MM.1S (cell line): ENCODE measurements at regions not wholly inside any gene's neighbourhood (a gene's known extent, or its start where the extent isn't known, plus 50 kb on each side); places are given as distances from the start of the nearest gene placed in this dataset.

ENCODE experiments used
- EZH2 ChIP-seq: fragments of 300-600 bp; sonication (generic); optimal IDR thresholded peaks from 2 replicates; pipeline ENCODE3; 2017; ENCODE audit warnings: low read depth, mild to moderate bottlenecking, antibody characterized with exemption, low read length, mixed read lengths
- EZH2phosphoT487 ChIP-seq: fragments of 300-600 bp; sonication (generic); IDR thresholded peaks from 2 replicates; pipeline ENCODE4 v1.6.1; 2018; ENCODE audit warnings: antibody characterized with exemption, low read length
- TF ChIP-seq, protein P1 (sequence below): fragments of 300-600 bp; sonication (generic); IDR thresholded peaks from 2 replicates; pipeline ENCODE4 v1.5.1; 2016; ENCODE audit warnings: antibody characterized with exemption, low read length, mixed read lengths

DNA sequence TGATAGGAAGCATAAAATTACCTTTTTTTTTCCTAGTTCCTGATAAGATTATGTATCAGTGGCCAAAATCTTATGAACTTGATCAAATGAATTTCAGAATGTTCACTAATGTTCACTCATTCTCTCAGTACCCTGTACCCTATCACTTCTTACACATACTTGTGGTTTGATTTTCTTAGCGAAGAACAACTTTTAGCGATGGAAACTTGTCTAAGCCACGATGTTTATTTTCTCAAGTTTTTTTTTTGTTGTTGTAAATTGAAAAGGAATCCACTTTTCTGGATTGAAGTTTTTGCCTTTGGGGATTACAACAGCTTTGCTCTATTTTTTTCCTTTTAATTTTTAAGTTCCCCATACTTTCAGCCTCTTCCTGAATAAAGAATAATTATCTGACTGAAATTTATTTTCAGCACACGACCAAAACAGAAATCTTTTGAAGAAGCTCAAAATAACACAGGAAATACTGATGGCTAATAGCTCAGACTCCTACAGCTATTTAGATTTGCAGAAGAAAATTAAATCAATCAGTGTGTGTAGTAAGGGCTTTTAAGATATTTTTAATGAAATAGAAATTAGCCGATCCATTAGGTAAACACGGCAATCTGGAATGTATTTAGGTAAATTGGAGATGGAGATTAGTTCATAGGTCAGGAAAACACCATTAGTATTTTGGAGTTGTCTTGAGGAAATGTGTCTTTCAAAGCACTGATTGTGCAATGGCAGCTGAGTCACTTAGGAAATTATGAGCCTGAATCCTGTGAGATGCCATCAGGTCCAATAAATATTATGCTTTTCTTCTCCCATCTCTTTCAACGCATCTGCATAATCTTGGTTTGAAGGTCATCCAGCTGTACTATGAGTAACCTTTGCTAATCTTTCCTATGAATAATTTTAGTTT, 217.5 kb downstream of the GJA1 start:
- TF ChIP-seq, protein P1, sequence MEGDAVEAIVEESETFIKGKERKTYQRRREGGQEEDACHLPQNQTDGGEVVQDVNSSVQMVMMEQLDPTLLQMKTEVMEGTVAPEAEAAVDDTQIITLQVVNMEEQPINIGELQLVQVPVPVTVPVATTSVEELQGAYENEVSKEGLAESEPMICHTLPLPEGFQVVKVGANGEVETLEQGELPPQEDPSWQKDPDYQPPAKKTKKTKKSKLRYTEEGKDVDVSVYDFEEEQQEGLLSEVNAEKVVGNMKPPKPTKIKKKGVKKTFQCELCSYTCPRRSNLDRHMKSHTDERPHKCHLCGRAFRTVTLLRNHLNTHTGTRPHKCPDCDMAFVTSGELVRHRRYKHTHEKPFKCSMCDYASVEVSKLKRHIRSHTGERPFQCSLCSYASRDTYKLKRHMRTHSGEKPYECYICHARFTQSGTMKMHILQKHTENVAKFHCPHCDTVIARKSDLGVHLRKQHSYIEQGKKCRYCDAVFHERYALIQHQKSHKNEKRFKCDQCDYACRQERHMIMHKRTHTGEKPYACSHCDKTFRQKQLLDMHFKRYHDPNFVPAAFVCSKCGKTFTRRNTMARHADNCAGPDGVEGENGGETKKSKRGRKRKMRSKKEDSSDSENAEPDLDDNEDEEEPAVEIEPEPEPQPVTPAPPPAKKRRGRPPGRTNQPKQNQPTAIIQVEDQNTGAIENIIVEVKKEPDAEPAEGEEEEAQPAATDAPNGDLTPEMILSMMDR: no peak
- TF ChIP-seq EZH2 (no peak), EZH2phosphoT487 (no peak)
